SK-N-MC (cell line): ENCODE measurements at regions not wholly inside any gene's neighbourhood (a gene's known extent, or its start where the extent isn't known, plus 50 kb on each side); places are given as distances from the start of the nearest gene placed in this dataset.
"Not testable (repeated sequence)": the region's sequence is repeated elsewhere in the genome, so short reads cannot be mapped to it uniquely, and the experiment has no call there.

Experiments
- DNase-seq: peaks from one replicate; pipeline ENCODE4 v3.0.0-alpha.2; 2011; ENCODE audit warnings: low read depth, low spot score
- H3K27ac ChIP-seq: fragments of 200-600 bp; sonication (generic); 2 replicates; pipeline ENCODE4 v1.5.1; 2016; ENCODE audit warnings: mixed run types
- H3K36me3 ChIP-seq: fragments of 200-600 bp; sonication (generic); 2 replicates; pipeline ENCODE4 v1.6.1; 2017; ENCODE audit warnings: antibody characterized with exemption, low read length, mixed read lengths; ENCODE audit not compliant: insufficient read depth
- H3K4me3 ChIP-seq: fragments of 200-600 bp; sonication (generic); 2 replicates; pipeline ENCODE4 v1.5.1; 2016
- H3K9ac ChIP-seq: fragments of 200-600 bp; sonication (generic); 2 replicates; pipeline ENCODE4 v1.8.0; 2017; ENCODE audit warnings: mixed run types, mixed read lengths; ENCODE audit not compliant: insufficient read length
- H3K9me3 ChIP-seq: fragments of 200-600 bp; sonication (generic); 2 replicates; pipeline ENCODE4 v1.6.1; 2017; ENCODE audit warnings: low read depth, mild to moderate bottlenecking, antibody characterized with exemption, low read length, moderate library complexity, mixed read lengths
- EZH2 ChIP-seq: fragments of 200-600 bp; sonication (generic); IDR thresholded peaks from one replicate; pipeline ENCODE4 v1.6.1; 2017; ENCODE audit warnings: antibody characterized with exemption
- FOXP2 ChIP-seq: optimal IDR thresholded peaks from 2 replicates; pipeline ENCODE3; 2011; ENCODE audit warnings: mild to moderate bottlenecking, moderate library complexity; ENCODE audit not compliant: insufficient read depth; ENCODE audit errors: extremely low read length, control extremely low read depth
- POLR2AphosphoS5 ChIP-seq: IDR thresholded peaks from 2 replicates; pipeline ENCODE4 v1.6.1; 2012; ENCODE audit warnings: mild to moderate bottlenecking, low read depth, low read length, borderline replicate concordance

- no peak for TF ChIP-seq FOXP2
- TF ChIP-seq POLR2AphosphoS5 = no peak
- no peak for TF ChIP-seq EZH2
- no peak overlapping the region for H3K9ac ChIP-seq
- no peaks in the 10 kb centered on the region for H3K9me3 ChIP-seq
- no peaks in the 10 kb centered on the region for H3K36me3 ChIP-seq
- no peak overlapping the region for H3K27ac ChIP-seq
- H3K4me3 ChIP-seq = no peak overlapping the region
- DNase-seq = no peak
Observed at GRCh38 chr12:45517381-45517780, 212.1 kb upstream of the ARID2 start.

DNA sequence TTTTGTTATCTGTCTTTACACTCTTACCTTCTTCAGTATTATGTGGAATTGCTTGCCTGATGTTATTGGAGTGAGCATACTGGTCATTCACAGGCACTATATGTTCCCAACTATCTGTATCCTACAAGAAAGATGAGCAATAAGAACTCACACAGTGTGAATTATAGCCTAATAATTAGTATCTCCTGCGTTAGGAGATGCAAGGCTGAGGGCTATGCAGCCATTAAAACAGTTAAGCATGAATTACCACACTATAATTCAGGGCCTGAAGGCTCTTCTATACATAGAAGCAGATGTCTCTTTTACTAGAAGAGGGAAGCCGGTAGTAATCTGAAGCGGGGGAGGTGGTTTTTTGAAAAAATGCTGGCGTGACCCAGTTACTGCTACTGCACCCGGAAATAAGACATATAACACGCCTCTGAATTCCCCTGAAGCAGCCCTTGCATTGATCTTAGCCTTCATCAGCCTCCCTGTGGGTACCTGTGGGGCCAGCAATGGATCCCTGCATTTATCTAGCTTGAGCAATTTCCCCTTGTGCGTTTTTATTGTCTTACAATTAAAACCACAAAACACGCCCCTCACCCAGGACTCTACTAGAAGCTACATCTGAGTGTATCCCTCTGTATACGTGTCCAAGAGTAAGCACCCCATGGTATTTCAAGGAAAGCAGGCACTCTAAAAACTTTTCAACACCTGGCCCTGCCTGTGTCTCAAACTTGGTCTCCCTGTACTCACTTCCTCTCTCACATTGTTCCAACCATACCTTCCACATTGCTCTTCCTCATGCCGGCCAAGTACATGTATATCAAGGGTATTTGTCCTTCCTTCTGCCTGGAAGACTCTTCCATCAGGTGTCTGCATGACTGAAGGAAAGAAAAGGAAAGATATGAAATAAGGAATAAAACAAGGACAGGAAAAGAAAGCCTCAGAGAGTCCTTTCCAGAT, 210.9 kb upstream of the ARID2 start:
- DNase-seq = no peak

DNA sequence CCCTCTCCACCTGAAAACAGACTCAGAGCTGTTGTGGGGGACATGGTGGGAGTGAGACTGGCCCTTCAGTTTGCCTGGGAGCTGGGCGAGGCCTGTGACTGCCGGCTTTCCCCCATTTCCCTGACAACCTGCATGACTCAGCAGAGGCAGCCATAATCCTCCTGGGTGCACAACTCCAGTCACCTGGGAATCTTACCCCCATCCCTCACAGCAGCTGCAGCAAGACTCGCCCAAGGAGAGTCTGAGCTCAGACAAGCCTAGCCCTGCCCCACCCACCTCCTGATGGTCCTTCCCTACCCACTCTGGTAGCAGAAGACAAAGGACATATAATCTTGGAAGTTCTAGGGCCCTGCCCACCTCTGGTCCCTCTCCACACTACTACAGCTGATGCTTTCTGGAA, 207.3 kb upstream of the ARID2 start:
- no peak overlapping the region for H3K27ac ChIP-seq
- no peak for DNase-seq
- no peaks in the 10 kb centered on the region for H3K9me3 ChIP-seq
- no peaks in the 10 kb centered on the region for H3K36me3 ChIP-seq
- TF ChIP-seq FOXP2 (no peak), POLR2AphosphoS5 (no peak), EZH2 (no peak)
- H3K9ac ChIP-seq = no peak overlapping the region
- no peak overlapping the region for H3K4me3 ChIP-seq

More for the DNA sequence above, 210.9 kb upstream of the ARID2 start:
- Histone ChIP-seq H3K36me3 (no peaks in the 10 kb centered on the region), H3K27ac (peak overlapping the region; percentile 85), H3K4me3 (peak overlapping the region; percentile 17), H3K9ac (no peak overlapping the region), H3K9me3 (no peaks in the 10 kb centered on the region)
- TF ChIP-seq EZH2 = no peak
- TF ChIP-seq POLR2AphosphoS5 = peak; percentile 27; the same call in 1 of the 2 replicates

DNA sequence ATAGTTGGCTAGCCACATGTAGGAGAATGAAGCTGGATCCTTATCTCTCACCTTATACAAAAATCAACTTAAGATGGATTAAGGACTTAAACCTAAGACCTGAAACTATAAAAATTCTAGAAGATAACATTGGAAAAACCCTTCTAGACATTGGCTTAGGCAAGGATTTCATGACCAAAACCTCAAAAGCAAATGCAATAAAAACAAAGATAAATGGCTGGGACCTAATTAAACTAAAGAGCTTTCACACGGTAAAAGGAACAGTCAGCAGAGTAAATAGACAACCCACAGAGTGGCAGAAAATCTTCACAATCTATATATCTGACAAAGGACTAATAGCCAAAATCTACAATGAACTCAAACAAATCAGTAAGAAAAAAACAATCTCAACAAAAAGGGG, 202.7 kb upstream of the ARID2 start:
- H3K36me3 ChIP-seq, H3K27ac ChIP-seq, H3K4me3 ChIP-seq, H3K9me3 ChIP-seq, DNase-seq, H3K9ac ChIP-seq: not testable (repeated sequence)

GRCh38 chr12:45532113-45532512, 197.4 kb upstream of the ARID2 start:
- H3K4me3 ChIP-seq = no peak overlapping the region
- DNase-seq = no peak
- no peaks in the 10 kb centered on the region for H3K36me3 ChIP-seq
- H3K9me3 ChIP-seq = peaks cover 3% of the 10 kb centered on the region; the same call in 1 of the 2 replicates
- no peak overlapping the region for H3K9ac ChIP-seq
- TF ChIP-seq EZH2 = no peak
- no peak for TF ChIP-seq POLR2AphosphoS5
- TF ChIP-seq FOXP2 = no peak
- no peak overlapping the region for H3K27ac ChIP-seq

DNA sequence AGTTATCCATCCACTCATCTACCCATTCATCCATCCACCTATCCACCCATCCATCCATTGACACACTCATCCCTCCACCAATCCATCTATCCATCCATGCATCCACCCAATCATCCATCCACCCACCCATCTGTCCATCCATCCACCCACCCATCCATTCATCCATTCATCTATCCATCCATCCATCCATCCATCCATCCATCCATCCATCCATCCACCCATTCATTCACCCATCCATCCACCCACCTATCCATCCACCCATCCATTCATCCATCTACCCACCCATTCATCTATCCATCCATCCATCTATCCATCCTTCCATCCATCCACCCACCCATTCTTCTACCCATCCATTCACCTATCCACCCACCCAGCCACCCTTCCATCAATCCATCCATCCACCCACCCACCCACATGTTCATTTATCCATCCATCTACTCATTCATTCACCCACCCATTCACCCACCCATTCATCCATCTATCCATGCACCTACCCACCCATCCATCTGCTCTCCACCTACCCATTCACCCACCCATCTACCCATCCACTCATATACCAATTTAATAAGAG, 193.8 kb upstream of the ARID2 start:
- H3K4me3 ChIP-seq = no peak overlapping the region
- no peak overlapping the region for H3K9ac ChIP-seq
- no peaks in the 10 kb centered on the region for H3K36me3 ChIP-seq
- DNase-seq = no peak
- H3K9me3 ChIP-seq = no peaks in the 10 kb centered on the region
- TF ChIP-seq FOXP2 (no peak), EZH2 (no peak), POLR2AphosphoS5 (no peak)
- no peak overlapping the region for H3K27ac ChIP-seq

DNA sequence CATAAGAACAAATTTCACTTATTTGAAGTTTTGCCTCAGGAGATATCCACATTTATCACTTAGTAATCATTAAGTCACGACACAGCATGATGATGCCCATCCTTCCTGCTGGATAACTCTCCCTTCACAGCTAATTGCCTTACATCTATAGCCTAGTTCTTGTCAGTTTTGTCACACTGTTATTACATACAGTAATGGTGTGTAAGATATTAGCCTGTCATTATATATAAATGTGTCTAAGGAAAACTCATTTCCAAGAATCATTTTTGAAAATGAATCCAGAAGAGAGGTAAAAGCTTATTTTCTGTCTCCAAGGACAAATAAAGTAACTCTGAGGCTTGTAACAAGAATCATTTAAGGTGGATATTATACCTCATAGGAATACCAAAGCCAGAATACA, 193.2 kb upstream of the ARID2 start:
- Histone ChIP-seq H3K36me3 (no peaks in the 10 kb centered on the region), H3K27ac (no peak overlapping the region), H3K4me3 (no peak overlapping the region), H3K9me3 (no peaks in the 10 kb centered on the region), H3K9ac (no peak overlapping the region)
- DNase-seq = no peak
- TF ChIP-seq FOXP2 (no peak), EZH2 (no peak), POLR2AphosphoS5 (no peak)

- no peak overlapping the region for H3K9ac ChIP-seq
- peak overlapping the region; percentile 35; the same call in 1 of the 2 replicates for H3K27ac ChIP-seq
- H3K4me3 ChIP-seq = no peak overlapping the region
- no peaks in the 10 kb centered on the region for H3K9me3 ChIP-seq
- TF ChIP-seq POLR2AphosphoS5 (no peak), EZH2 (no peak), FOXP2 (no peak)
- DNase-seq = no peak
- H3K36me3 ChIP-seq = no peaks in the 10 kb centered on the region
Observed at GRCh38 chr12:45540661-45541341, 188.7 kb upstream of the ARID2 start.
